Parathyroid adenoma (tissue), 2 donors: ENCODE measurements at regions not wholly inside any gene's neighbourhood (a gene's known extent, or its start where the extent isn't known, plus 50 kb on each side); places are given as distances from the start of the nearest gene placed in this dataset.

Experiments
- H2AFZ ChIP-seq: fragments of 300-600 bp; sonication (generic); one replicate; pipeline ENCODE4 v1.7.0; 2017; ENCODE audit warnings: antibody characterized with exemption, mild to moderate bottlenecking
- H3K27ac ChIP-seq: fragments of 300-600 bp; sonication (generic); one replicate; pipeline ENCODE4 v1.7.0; 2017
- H3K27me3 ChIP-seq: fragments of 300-600 bp; sonication (generic); one replicate; pipeline ENCODE4 v1.7.0; 2017; ENCODE audit warnings: low read length; ENCODE audit not compliant: control insufficient read depth, insufficient read depth
- H3K36me3 ChIP-seq: fragments of 300-600 bp; sonication (generic); one replicate; pipeline ENCODE4 v1.7.0; 2017; ENCODE audit warnings: low read length; ENCODE audit not compliant: control insufficient read depth, insufficient read depth
- H3K4me1 ChIP-seq: fragments of 300-600 bp; sonication (generic); one replicate; pipeline ENCODE4 v1.7.0; 2017; ENCODE audit warnings: control low read depth
- H3K4me2 ChIP-seq: fragments of 300-600 bp; sonication (generic); one replicate; pipeline ENCODE4 v1.7.0; 2017; ENCODE audit warnings: low read length
- H3K4me3 ChIP-seq: fragments of 300-600 bp; sonication (generic); one replicate; pipeline ENCODE4 v1.7.0; 2017; ENCODE audit warnings: low read depth, low read length
- H3K79me2 ChIP-seq: fragments of 300-600 bp; sonication (generic); one replicate; pipeline ENCODE4 v1.7.0; 2017; ENCODE audit warnings: control low read depth
- H3K9ac ChIP-seq: fragments of 300-600 bp; sonication (generic); one replicate; pipeline ENCODE4 v1.7.0; 2017; ENCODE audit warnings: mild to moderate bottlenecking
- H3K9me3 ChIP-seq: fragments of 300-600 bp; sonication (generic); one replicate; pipeline ENCODE4 v1.7.0; 2017; ENCODE audit warnings: low read length; ENCODE audit not compliant: control insufficient read depth
- TF ChIP-seq, protein P1 (sequence below): fragments of 300-600 bp; sonication (generic); IDR thresholded peaks from one replicate; pipeline ENCODE4 v1.7.0; 2017; ENCODE audit warnings: antibody characterized with exemption, mild to moderate bottlenecking
- donor health status: primary hyperparathyroidism.

DNA sequence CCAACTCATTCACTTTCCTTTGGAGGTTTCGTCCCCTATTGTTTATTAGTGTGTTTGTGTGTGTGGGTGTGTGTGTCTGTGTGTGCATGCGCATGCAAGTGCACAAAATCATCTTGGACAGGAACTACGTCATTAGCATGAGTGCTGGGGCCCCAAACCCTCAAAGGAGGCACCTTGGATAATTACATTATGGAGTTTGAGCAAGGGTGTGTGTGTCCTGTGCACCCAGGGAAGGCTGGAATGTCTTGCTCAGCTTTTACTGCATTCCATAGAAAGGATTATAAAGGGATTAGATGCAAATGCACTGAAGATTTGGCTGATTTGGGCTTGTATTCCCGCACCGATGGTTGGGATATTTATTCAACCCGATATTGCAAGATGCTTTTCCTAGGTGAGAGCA lies 203.4 kb upstream of the NAV2 start:
- no peak overlapping the region for H2AFZ ChIP-seq

DNA sequence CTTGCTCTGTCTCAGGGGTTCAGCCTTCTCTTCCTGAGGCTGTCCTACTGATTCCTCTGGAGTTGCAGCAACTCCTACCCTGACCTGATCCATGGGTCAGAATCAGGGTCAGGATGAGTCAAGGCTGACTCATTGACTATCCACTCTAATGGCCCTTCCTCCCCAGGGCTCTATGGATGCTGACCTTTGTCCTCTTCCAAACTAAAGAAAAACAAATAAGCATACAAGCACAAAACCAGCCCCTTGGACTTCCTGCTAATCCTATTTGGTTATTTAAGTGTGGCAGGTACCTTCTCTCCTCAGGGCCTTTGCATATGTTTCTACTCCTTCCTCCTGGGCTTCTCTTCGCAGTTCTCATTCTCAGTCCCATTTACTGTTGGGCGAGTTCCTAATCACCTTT lies 204.5 kb upstream of the NAV2 start:
- H3K9me3 ChIP-seq, result no peaks in the 10 kb centered on the region
- TF ChIP-seq, protein P1, sequence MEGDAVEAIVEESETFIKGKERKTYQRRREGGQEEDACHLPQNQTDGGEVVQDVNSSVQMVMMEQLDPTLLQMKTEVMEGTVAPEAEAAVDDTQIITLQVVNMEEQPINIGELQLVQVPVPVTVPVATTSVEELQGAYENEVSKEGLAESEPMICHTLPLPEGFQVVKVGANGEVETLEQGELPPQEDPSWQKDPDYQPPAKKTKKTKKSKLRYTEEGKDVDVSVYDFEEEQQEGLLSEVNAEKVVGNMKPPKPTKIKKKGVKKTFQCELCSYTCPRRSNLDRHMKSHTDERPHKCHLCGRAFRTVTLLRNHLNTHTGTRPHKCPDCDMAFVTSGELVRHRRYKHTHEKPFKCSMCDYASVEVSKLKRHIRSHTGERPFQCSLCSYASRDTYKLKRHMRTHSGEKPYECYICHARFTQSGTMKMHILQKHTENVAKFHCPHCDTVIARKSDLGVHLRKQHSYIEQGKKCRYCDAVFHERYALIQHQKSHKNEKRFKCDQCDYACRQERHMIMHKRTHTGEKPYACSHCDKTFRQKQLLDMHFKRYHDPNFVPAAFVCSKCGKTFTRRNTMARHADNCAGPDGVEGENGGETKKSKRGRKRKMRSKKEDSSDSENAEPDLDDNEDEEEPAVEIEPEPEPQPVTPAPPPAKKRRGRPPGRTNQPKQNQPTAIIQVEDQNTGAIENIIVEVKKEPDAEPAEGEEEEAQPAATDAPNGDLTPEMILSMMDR, result no peak
- no peak overlapping the region for H2AFZ ChIP-seq
- H3K79me2 ChIP-seq, result no peaks in the 10 kb centered on the region
- H3K4me2 ChIP-seq, result no peak overlapping the region
- no peaks in the 10 kb centered on the region for H3K27me3 ChIP-seq
- H3K4me1 ChIP-seq, result no peaks in the 10 kb centered on the region
- no peak overlapping the region for H3K4me3 ChIP-seq
- no peak overlapping the region for H3K9ac ChIP-seq
- H3K36me3 ChIP-seq, result no peaks in the 10 kb centered on the region
- H3K27ac ChIP-seq, result no peak overlapping the region

More for the DNA sequence above, 203.4 kb upstream of the NAV2 start:
- Histone ChIP-seq H3K27ac (no peak overlapping the region), H3K4me3 (no peak overlapping the region), H3K9me3 (no peaks in the 10 kb centered on the region), H3K27me3 (no peaks in the 10 kb centered on the region), H3K9ac (no peak overlapping the region), H3K79me2 (no peaks in the 10 kb centered on the region), H3K4me1 (no peaks in the 10 kb centered on the region), H3K4me2 (no peak overlapping the region), H3K36me3 (no peaks in the 10 kb centered on the region)
- TF ChIP-seq, protein P1, result no peak

DNA sequence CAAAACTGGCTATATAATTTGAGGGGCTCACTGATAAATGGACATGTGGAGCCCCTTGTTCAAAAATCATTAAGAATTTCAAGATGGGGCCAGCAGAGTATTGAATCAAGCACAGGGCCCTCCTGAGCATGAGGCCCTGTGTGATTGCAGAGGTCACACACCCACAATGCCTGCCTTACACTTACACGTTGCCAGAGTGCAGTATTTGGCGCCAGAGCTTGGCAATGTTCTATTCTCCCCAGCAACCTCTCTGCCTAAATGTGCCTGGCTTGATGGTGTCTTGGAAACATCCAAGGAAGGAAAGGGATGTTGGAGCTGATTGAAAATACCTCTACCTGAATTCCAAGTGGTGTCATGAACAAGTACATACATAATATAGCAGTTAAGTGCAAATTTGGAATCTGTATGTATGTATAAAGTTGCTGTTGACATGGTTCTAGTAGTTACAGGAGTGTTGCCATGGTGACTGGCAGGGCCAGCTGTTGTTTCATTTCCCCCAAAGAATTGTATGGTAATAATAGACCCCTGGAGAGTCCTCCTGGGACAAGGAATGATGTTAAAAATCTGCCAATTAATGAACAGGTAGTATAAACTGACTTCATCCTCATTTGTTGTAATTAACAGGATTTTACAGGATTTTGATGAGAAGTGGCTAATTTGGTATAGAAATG lies 205.7 kb upstream of the NAV2 start:
- TF ChIP-seq, protein P1, result no peak

DNA sequence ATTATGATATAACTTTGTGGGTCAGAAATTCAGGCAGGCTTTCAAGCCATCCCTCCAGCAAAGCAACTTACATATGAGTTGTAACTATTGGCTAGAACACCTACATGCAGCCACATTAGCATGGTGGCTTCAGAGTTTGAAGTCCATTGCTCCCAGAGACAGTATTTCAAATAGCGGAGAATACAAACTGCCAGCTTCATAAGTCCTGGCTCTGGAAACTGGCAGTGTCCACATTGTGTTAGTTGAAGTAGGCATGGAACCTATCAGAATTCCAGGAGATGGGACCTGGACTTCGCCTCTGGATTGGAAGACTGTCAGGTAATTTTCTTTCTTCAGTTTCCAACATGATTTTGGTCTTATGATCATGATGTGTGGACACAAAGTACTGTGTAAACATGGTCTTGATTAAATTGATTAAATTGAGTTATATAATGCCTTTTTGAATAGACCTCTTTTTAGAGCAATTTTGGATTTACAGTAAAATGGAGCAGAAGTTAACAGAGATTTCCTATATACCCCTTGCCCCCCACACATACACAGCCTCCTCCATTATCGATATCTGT lies 209.9 kb upstream of the NAV2 start:
- no peak overlapping the region for H3K4me2 ChIP-seq
- no peaks in the 10 kb centered on the region for H3K79me2 ChIP-seq
- no peak overlapping the region for H3K27ac ChIP-seq
- H3K4me3 ChIP-seq, result no peak overlapping the region
- H3K36me3 ChIP-seq, result no peaks in the 10 kb centered on the region
- no peaks in the 10 kb centered on the region for H3K27me3 ChIP-seq
- H3K9ac ChIP-seq, result no peak overlapping the region
- no peak overlapping the region for H2AFZ ChIP-seq
- H3K4me1 ChIP-seq, result no peaks in the 10 kb centered on the region
- TF ChIP-seq, protein P1, result no peak
- no peaks in the 10 kb centered on the region for H3K9me3 ChIP-seq

More for the DNA sequence above, 205.7 kb upstream of the NAV2 start:
- no peak overlapping the region for H3K4me3 ChIP-seq
- H3K9ac ChIP-seq, result no peak overlapping the region
- no peaks in the 10 kb centered on the region for H3K36me3 ChIP-seq
- no peak overlapping the region for H3K27ac ChIP-seq
- H3K27me3 ChIP-seq, result no peaks in the 10 kb centered on the region
- no peak overlapping the region for H3K4me2 ChIP-seq
- H2AFZ ChIP-seq, result no peak overlapping the region
- H3K9me3 ChIP-seq, result no peaks in the 10 kb centered on the region
- H3K79me2 ChIP-seq, result no peaks in the 10 kb centered on the region
- no peaks in the 10 kb centered on the region for H3K4me1 ChIP-seq

DNA sequence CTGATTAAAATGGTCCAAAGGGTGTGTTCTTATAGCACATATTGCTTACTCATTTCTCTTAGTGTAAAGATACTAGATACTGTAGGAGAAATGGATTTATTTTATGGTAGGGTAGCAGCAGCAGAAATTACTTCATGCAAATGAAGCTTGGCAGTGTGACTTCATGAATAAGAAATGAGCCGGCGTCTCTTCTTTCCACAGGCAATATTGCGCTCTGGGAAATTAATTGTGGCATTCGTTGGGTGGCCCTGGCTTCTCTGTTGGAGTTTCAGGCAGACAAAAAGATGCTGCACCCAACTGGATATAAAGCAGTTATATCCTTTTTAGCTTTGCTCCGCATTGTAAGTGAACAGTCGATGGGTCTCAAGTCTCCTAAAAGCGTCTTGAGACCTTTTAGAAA lies 211.0 kb upstream of the NAV2 start:
- Histone ChIP-seq H3K4me1 (no peaks in the 10 kb centered on the region), H3K4me2 (no peak overlapping the region), H3K27ac (no peak overlapping the region), H3K36me3 (no peaks in the 10 kb centered on the region), H3K4me3 (no peak overlapping the region), H3K79me2 (no peaks in the 10 kb centered on the region), H3K27me3 (no peaks in the 10 kb centered on the region), H2AFZ (no peak overlapping the region), H3K9me3 (no peaks in the 10 kb centered on the region), H3K9ac (no peak overlapping the region)
- TF ChIP-seq, protein P1, result no peak
